Mucosa of descending colon (tissue), 3 donors: ENCODE measurements at regions not wholly inside any gene's neighbourhood (a gene's known extent, or its start where the extent isn't known, plus 50 kb on each side); places are given as distances from the start of the nearest gene placed in this dataset.
"Not testable (repeated sequence)": the region's sequence is repeated elsewhere in the genome, so short reads cannot be mapped to it uniquely, and the experiment has no call there.

Experiments
- ATAC-seq: fragments of 200-7000 bp; cut with Tn5 transposase; one replicate; pipeline ENCODE4 v1.9.1; 2020; ENCODE audit warnings: mild to moderate bottlenecking, moderate library complexity
- DNase-seq, 3 donors: peaks; one replicate each; pipeline ENCODE4 v3.0.0-alpha.2; 2020
- H3K36me3 ChIP-seq: fragments of 200-600 bp; one replicate; pipeline ENCODE4 v1.8.0; 2021; ENCODE audit warnings: low read depth, mild to moderate bottlenecking
- H3K4me1 ChIP-seq: fragments of 200-600 bp; one replicate; pipeline ENCODE4 v1.8.0; 2021; ENCODE audit warnings: low read depth, mild to moderate bottlenecking
- H3K4me3 ChIP-seq: fragments of 200-600 bp; one replicate; pipeline ENCODE4 v1.8.0; 2021; ENCODE audit warnings: mild to moderate bottlenecking
- H3K9me3 ChIP-seq: fragments of 200-600 bp; one replicate; pipeline ENCODE4 v1.8.0; 2021; ENCODE audit warnings: mild to moderate bottlenecking
- CTCF ChIP-seq: fragments of 200-600 bp; IDR thresholded peaks from one replicate; pipeline ENCODE4 v1.8.0; 2022; ENCODE audit warnings: antibody characterized with exemption, mild to moderate bottlenecking
- intact Hi-C, 2 donors: fragments of 100-400 bp; cut with DNase I in 1 of 2; cut with micrococcal nuclease in 1 of 2; formaldehyde crosslinking; loops; one replicate each; pipeline versions ENCODE4 v1.11.0 to v1.11.1; 2022; cut with DNase I, micrococcal nuclease
- donor health status: DM: no; HTN: no; CAD: no; lungs with moderate emphysema.
- donor health status: DM: no; HTN: no; CAD: no.
- donor health status: DM: no; HTN: yes; CAD: no.

GRCh38 chr1:104266612-104267011 is 516.9 kb downstream of the AMY1C start:
- DNase-seq (no peak), ATAC-seq (no peak)
- Histone ChIP-seq H3K9me3 (no peaks in the 10 kb centered on the region), H3K36me3 (no peaks in the 10 kb centered on the region), H3K4me3 (no peak overlapping the region), H3K4me1 (no peaks in the 10 kb centered on the region)
- intact Hi-C loops = no loop called here
- no peak for TF ChIP-seq CTCF

- H3K36me3 ChIP-seq, DNase-seq, ATAC-seq, intact Hi-C loops, H3K9me3 ChIP-seq, H3K4me1 ChIP-seq, H3K4me3 ChIP-seq: not testable (repeated sequence)
Measured at GRCh38 chr1:104288322-104288721, 538.6 kb downstream of the AMY1C start.

- Histone ChIP-seq H3K4me3 (no peak overlapping the region), H3K9me3 (no peaks in the 10 kb centered on the region), H3K36me3 (no peaks in the 10 kb centered on the region), H3K4me1 (no peaks in the 10 kb centered on the region)
- no peak for TF ChIP-seq CTCF
- no peak for ATAC-seq
- no peak for DNase-seq
- intact Hi-C loops = no loop called here
Measured at GRCh38 chr1:104291156-104291555, 541.5 kb downstream of the AMY1C start.

DNA sequence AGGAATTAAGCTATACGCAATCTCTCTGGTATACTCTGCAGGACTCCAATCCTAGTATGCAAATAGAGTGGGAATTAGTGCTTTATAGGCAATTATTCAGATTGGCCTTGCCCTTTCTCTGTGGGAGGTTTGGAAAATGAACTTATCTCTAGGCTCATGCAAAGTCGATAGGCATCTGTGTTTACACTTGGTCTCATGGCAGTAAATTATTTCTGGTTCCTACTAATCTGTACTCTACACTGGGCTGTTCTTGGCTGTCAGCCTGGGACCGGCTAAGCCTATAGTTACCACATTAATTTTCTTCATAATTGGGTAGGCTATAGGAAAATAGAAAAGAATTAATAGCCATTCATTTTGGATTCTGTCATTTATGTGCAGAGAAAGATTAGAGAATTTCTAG is 544.6 kb downstream of the AMY1C start:
- H3K9me3 ChIP-seq = peaks cover 3% of the 10 kb centered on the region
- intact Hi-C loops = no loop called here
- TF ChIP-seq CTCF = no peak
- DNase-seq (no peak), ATAC-seq (no peak)
- no peaks in the 10 kb centered on the region for H3K4me1 ChIP-seq
- no peak overlapping the region for H3K4me3 ChIP-seq
- H3K36me3 ChIP-seq = no peaks in the 10 kb centered on the region

- Histone ChIP-seq H3K9me3 (peaks cover 3% of the 10 kb centered on the region), H3K4me1 (no peaks in the 10 kb centered on the region), H3K36me3 (no peaks in the 10 kb centered on the region), H3K4me3 (no peak overlapping the region)
- DNase-seq = no peak
- TF ChIP-seq CTCF = no peak
- no peak for ATAC-seq
- intact Hi-C loops = no loop called here
Measured at GRCh38 chr1:104295511-104295910, 545.8 kb downstream of the AMY1C start.

- DNase-seq (no peak), ATAC-seq (no peak)
- intact Hi-C loops = no loop called here
- no peak overlapping the region for H3K4me3 ChIP-seq
- no peaks in the 10 kb centered on the region for H3K9me3 ChIP-seq
- H3K36me3 ChIP-seq = no peaks in the 10 kb centered on the region
- H3K4me1 ChIP-seq = no peaks in the 10 kb centered on the region
- no peak for TF ChIP-seq CTCF
Measured at GRCh38 chr1:104309673-104310072, 560.0 kb downstream of the AMY1C start.
